IPS-20b (cell line): ENCODE measurements at regions not wholly inside any gene's neighbourhood (a gene's known extent, or its start where the extent isn't known, plus 50 kb on each side); places are given as distances from the start of the nearest gene placed in this dataset.

ENCODE experiments used
- H3K27ac ChIP-seq: one replicate; pipeline ENCODE4 v1.5.1; 2013; ENCODE audit warnings: low read length
- H3K27me3 ChIP-seq: 2 replicates; pipeline ENCODE4 v1.6.1; 2013; ENCODE audit warnings: mild to moderate bottlenecking, low read length, inconsistent platforms; ENCODE audit not compliant: insufficient read depth
- H3K36me3 ChIP-seq: 2 replicates; pipeline ENCODE4 v1.6.1; 2013; ENCODE audit warnings: low read depth, mild to moderate bottlenecking, inconsistent platforms, low read length, moderate library complexity; ENCODE audit not compliant: insufficient read depth
- H3K4me1 ChIP-seq: 2 replicates; pipeline ENCODE4 v1.6.1; 2013; ENCODE audit warnings: mild to moderate bottlenecking, control low read depth, inconsistent platforms, low read length, moderate library complexity; ENCODE audit not compliant: insufficient read depth
- H3K4me3 ChIP-seq: 2 replicates; pipeline ENCODE4 v1.5.1; 2013; ENCODE audit warnings: mild to moderate bottlenecking, low read length, inconsistent platforms
- H3K9ac ChIP-seq: 2 replicates; pipeline ENCODE4 v1.6.1; 2013; ENCODE audit warnings: low read depth, mild to moderate bottlenecking, inconsistent platforms, low read length, moderate library complexity
- H3K9me3 ChIP-seq: 2 replicates; pipeline ENCODE4 v1.6.1; 2013; ENCODE audit warnings: mild to moderate bottlenecking, low read depth, low read length, inconsistent platforms; ENCODE audit not compliant: insufficient read depth

GRCh38 chr6:139556532-139556931 lies 182.1 kb upstream of the CITED2 start:
- H3K9ac ChIP-seq, result no peak overlapping the region
- H3K27ac ChIP-seq, result no peak overlapping the region
- no peak overlapping the region for H3K4me3 ChIP-seq
- H3K9me3 ChIP-seq, result no peaks in the 10 kb centered on the region
- no peaks in the 10 kb centered on the region for H3K27me3 ChIP-seq
- no peaks in the 10 kb centered on the region for H3K4me1 ChIP-seq
- H3K36me3 ChIP-seq, result no peaks in the 10 kb centered on the region

- no peaks in the 10 kb centered on the region for H3K36me3 ChIP-seq
- no peak overlapping the region for H3K27ac ChIP-seq
- no peaks in the 10 kb centered on the region for H3K27me3 ChIP-seq
- no peak overlapping the region for H3K9ac ChIP-seq
- no peaks in the 10 kb centered on the region for H3K9me3 ChIP-seq
- no peak overlapping the region for H3K4me3 ChIP-seq
- H3K4me1 ChIP-seq, result no peaks in the 10 kb centered on the region
Observed at GRCh38 chr6:139553916-139554315, 179.5 kb upstream of the CITED2 start.

- H3K27me3 ChIP-seq, result no peaks in the 10 kb centered on the region
- H3K4me1 ChIP-seq, result peaks cover 7% of the 10 kb centered on the region; the same call in 1 of the 2 replicates
- H3K27ac ChIP-seq, result no peak overlapping the region
- H3K4me3 ChIP-seq, result no peak overlapping the region
- no peaks in the 10 kb centered on the region for H3K9me3 ChIP-seq
- H3K36me3 ChIP-seq, result no peaks in the 10 kb centered on the region
- no peak overlapping the region for H3K9ac ChIP-seq
Observed at GRCh38 chr6:139551376-139551775, 176.9 kb upstream of the CITED2 start.

- no peaks in the 10 kb centered on the region for H3K27me3 ChIP-seq
- peaks cover 13% of the 10 kb centered on the region; the same call in 1 of the 2 replicates for H3K4me1 ChIP-seq
- H3K4me3 ChIP-seq, result no peak overlapping the region
- no peaks in the 10 kb centered on the region for H3K36me3 ChIP-seq
- H3K9me3 ChIP-seq, result no peaks in the 10 kb centered on the region
- no peak overlapping the region for H3K9ac ChIP-seq
- H3K27ac ChIP-seq, result no peak overlapping the region
Observed at GRCh38 chr6:139550361-139550760, 175.9 kb upstream of the CITED2 start.

- Histone ChIP-seq H3K4me1 (peaks cover 14% of the 10 kb centered on the region; the same call in 1 of the 2 replicates), H3K9me3 (no peaks in the 10 kb centered on the region), H3K4me3 (no peak overlapping the region), H3K36me3 (no peaks in the 10 kb centered on the region), H3K27ac (no peak overlapping the region), H3K27me3 (no peaks in the 10 kb centered on the region), H3K9ac (no peak overlapping the region)
Observed at GRCh38 chr6:139549561-139550070, 175.2 kb upstream of the CITED2 start.

GRCh38 chr6:139547804-139548203 lies 173.4 kb upstream of the CITED2 start:
- Histone ChIP-seq H3K36me3 (no peaks in the 10 kb centered on the region), H3K4me3 (no peak overlapping the region), H3K9ac (no peak overlapping the region), H3K9me3 (no peaks in the 10 kb centered on the region), H3K27ac (no peak overlapping the region), H3K27me3 (no peaks in the 10 kb centered on the region), H3K4me1 (peaks cover 14% of the 10 kb centered on the region; the same call in 1 of the 2 replicates)

- Histone ChIP-seq H3K4me3 (no peak overlapping the region), H3K9me3 (no peaks in the 10 kb centered on the region), H3K9ac (no peak overlapping the region), H3K27me3 (no peaks in the 10 kb centered on the region), H3K4me1 (peaks cover 17% of the 10 kb centered on the region; the same call in 1 of the 2 replicates), H3K27ac (no peak overlapping the region), H3K36me3 (no peaks in the 10 kb centered on the region)
Observed at GRCh38 chr6:139547122-139547776, 172.8 kb upstream of the CITED2 start.

GRCh38 chr6:139546106-139546472 lies 171.6 kb upstream of the CITED2 start:
- Histone ChIP-seq H3K4me3 (no peak overlapping the region), H3K36me3 (no peaks in the 10 kb centered on the region), H3K27ac (no peak overlapping the region), H3K9ac (no peak overlapping the region), H3K9me3 (no peaks in the 10 kb centered on the region), H3K4me1 (peaks cover 25% of the 10 kb centered on the region; the same call in 1 of the 2 replicates), H3K27me3 (no peaks in the 10 kb centered on the region)

- no peaks in the 10 kb centered on the region for H3K36me3 ChIP-seq
- H3K4me1 ChIP-seq, result peaks cover 29% of the 10 kb centered on the region; the same call in 1 of the 2 replicates
- no peaks in the 10 kb centered on the region for H3K27me3 ChIP-seq
- no peak overlapping the region for H3K9ac ChIP-seq
- no peaks in the 10 kb centered on the region for H3K9me3 ChIP-seq
- H3K4me3 ChIP-seq, result no peak overlapping the region
- no peak overlapping the region for H3K27ac ChIP-seq
Observed at GRCh38 chr6:139545206-139546105, 171.0 kb upstream of the CITED2 start.

GRCh38 chr6:139544701-139545057 lies 170.2 kb upstream of the CITED2 start:
- Histone ChIP-seq H3K9ac (no peak overlapping the region), H3K4me3 (no peak overlapping the region), H3K36me3 (no peaks in the 10 kb centered on the region), H3K9me3 (no peaks in the 10 kb centered on the region), H3K4me1 (peaks cover 29% of the 10 kb centered on the region; the same call in 1 of the 2 replicates), H3K27me3 (no peaks in the 10 kb centered on the region), H3K27ac (no peak overlapping the region)

- Histone ChIP-seq H3K9ac (no peak overlapping the region), H3K27ac (no peak overlapping the region), H3K36me3 (no peaks in the 10 kb centered on the region), H3K27me3 (no peaks in the 10 kb centered on the region), H3K4me1 (peaks cover 32% of the 10 kb centered on the region; the same call in 1 of the 2 replicates), H3K9me3 (no peaks in the 10 kb centered on the region), H3K4me3 (no peak overlapping the region)
Observed at GRCh38 chr6:139542351-139542750, 167.9 kb upstream of the CITED2 start.
